ENCODE measurements at regions not wholly inside any gene's neighbourhood (a gene's known extent, or its start where the extent isn't known, plus 50 kb on each side); places are given as distances from the start of the nearest gene placed in this dataset.

- intact Hi-C loops (cut with DNase I): no loop called here
- Histone ChIP-seq H3K9me3 (no peaks in the 10 kb centered on the region), H3K27ac (no peak overlapping the region), H3K4me1 (no peaks in the 10 kb centered on the region), H3K27me3 (no peaks in the 10 kb centered on the region), H3K36me3 (no peaks in the 10 kb centered on the region), H3K4me3 (no peak overlapping the region)
- TF ChIP-seq CTCF (IDR thresholded peaks at IDR 0.05) (no peak), POLR2AphosphoS5 (IDR thresholded peaks at IDR 0.05; ENCODE audit: insufficient read depth in 1 of 2, low read depth in 1 of 2) (no peak), POLR2A (IDR thresholded peaks at IDR 0.05) (no peak)
- no peak for DNase-seq (ENCODE audit: extremely low spot score in 2 of 2)
Measured at GRCh38 chr5:16326137-16326536, 139.5 kb downstream of the ZNF622 start.

- no peak for TF ChIP-seq CTCF (IDR thresholded peaks at IDR 0.05)
Measured at GRCh38 chr5:16321284-16321683, 141.7 kb upstream of the MARCHF11 start.

GRCh38 chr5:16315501-16315900, 135.9 kb upstream of the MARCHF11 start:
- Histone ChIP-seq H3K27ac (no peak overlapping the region), H3K36me3 (no peaks in the 10 kb centered on the region), H3K27me3 (no peaks in the 10 kb centered on the region), H3K4me3 (no peak overlapping the region), H3K9me3 (peaks cover 3% of the 10 kb centered on the region), H3K4me1 (no peaks in the 10 kb centered on the region)
- TF ChIP-seq CTCF (IDR thresholded peaks at IDR 0.05) (no peak), POLR2A (IDR thresholded peaks at IDR 0.05) (no peak), POLR2AphosphoS5 (IDR thresholded peaks at IDR 0.05; ENCODE audit: insufficient read depth in 1 of 2, low read depth in 1 of 2) (no peak)
- intact Hi-C loops (cut with DNase I): no loop called here
- DNase-seq (ENCODE audit: extremely low spot score in 2 of 2): no peak

More at GRCh38 chr5:16321284-16321683, 141.7 kb upstream of the MARCHF11 start:
- Histone ChIP-seq H3K27me3 (no peaks in the 10 kb centered on the region), H3K36me3 (no peaks in the 10 kb centered on the region), H3K27ac (no peak overlapping the region), H3K9me3 (no peaks in the 10 kb centered on the region), H3K4me3 (no peak overlapping the region), H3K4me1 (no peaks in the 10 kb centered on the region)
- DNase-seq (ENCODE audit: extremely low spot score in 2 of 2): no peak
- intact Hi-C loops (cut with DNase I): no loop called here

- no peak for DNase-seq (ENCODE audit: extremely low spot score in 2 of 2)
- Histone ChIP-seq H3K36me3 (no peaks in the 10 kb centered on the region), H3K9me3 (peaks cover 3% of the 10 kb centered on the region), H3K4me3 (no peak overlapping the region), H3K27ac (no peak overlapping the region), H3K27me3 (no peaks in the 10 kb centered on the region), H3K4me1 (no peaks in the 10 kb centered on the region)
- intact Hi-C loops (cut with DNase I): no loop called here
- TF ChIP-seq POLR2A (IDR thresholded peaks at IDR 0.05): no peak
- no peak for TF ChIP-seq CTCF (IDR thresholded peaks at IDR 0.05)
- TF ChIP-seq POLR2AphosphoS5 (IDR thresholded peaks at IDR 0.05; ENCODE audit: insufficient read depth in 1 of 2, low read depth in 1 of 2): no peak
Measured at GRCh38 chr5:16313761-16314160, 134.2 kb upstream of the MARCHF11 start.

- Histone ChIP-seq H3K9me3 (peaks cover 3% of the 10 kb centered on the region), H3K4me3 (no peak overlapping the region), H3K27ac (no peak overlapping the region), H3K27me3 (no peaks in the 10 kb centered on the region), H3K4me1 (no peaks in the 10 kb centered on the region), H3K36me3 (no peaks in the 10 kb centered on the region)
- no peak for DNase-seq (ENCODE audit: extremely low spot score in 2 of 2)
- intact Hi-C loops (cut with DNase I): no loop called here
- no peak for TF ChIP-seq POLR2AphosphoS5 (IDR thresholded peaks at IDR 0.05; ENCODE audit: insufficient read depth in 1 of 2, low read depth in 1 of 2)
- TF ChIP-seq CTCF (IDR thresholded peaks at IDR 0.05): no peak
- no peak for TF ChIP-seq POLR2A (IDR thresholded peaks at IDR 0.05)
Measured at GRCh38 chr5:16312785-16313184, 133.2 kb upstream of the MARCHF11 start.

Data from vagina (tissue), 2 donors.